GM19467 (cell line): ENCODE measurements at regions not wholly inside any gene's neighbourhood (a gene's known extent, or its start where the extent isn't known, plus 50 kb on each side); places are given as distances from the start of the nearest gene placed in this dataset.

ENCODE experiments used
- ATAC-seq: cut with Tn5 transposase; IDR thresholded peaks from one replicate; pipeline ENCODE4 v1.9.1; 2021; ENCODE audit warnings: mild to moderate bottlenecking, moderate library complexity; ENCODE audit not compliant: unreplicated experiment

DNA sequence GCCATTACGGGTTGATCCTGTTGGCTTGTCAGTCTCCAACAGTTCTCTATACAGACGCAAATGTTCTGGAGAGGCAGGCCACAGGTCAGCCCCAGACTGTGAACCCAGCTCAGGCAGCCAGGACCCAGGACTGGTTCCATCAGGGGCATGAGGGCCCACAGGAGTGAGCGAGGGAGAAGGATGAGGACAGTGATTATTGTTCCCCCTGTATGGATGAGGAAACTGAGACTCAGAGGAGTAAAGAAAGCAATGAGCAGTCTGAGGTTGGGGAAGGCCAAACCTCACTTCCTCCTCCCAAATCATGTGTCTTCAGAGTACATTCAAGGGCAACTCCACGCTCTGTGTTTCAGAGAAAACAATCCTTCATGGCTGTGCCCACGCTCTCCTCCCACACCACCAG is 121.9 kb downstream of the RPLP1 start:
- no peak for ATAC-seq

DNA sequence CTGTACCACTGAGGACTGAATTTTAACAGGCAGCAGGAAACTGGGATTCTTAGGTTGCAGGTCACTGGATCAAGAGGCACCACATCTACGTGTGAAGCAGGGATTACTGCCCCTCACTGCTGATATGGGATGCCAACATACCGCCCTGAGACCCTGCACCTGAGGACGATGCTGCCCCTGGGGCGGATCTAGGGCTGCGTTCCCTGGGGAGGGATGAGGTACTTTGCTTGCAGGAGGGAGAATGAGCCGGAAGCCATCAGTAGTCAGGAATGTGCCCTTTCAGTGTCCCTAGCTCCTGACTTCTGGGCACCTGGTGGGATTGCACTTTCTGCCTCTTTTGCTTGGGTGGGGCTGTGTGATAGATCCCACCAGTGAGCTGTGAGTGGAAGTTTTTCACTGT is 122.8 kb downstream of the RPLP1 start:
- ATAC-seq = no peak

DNA sequence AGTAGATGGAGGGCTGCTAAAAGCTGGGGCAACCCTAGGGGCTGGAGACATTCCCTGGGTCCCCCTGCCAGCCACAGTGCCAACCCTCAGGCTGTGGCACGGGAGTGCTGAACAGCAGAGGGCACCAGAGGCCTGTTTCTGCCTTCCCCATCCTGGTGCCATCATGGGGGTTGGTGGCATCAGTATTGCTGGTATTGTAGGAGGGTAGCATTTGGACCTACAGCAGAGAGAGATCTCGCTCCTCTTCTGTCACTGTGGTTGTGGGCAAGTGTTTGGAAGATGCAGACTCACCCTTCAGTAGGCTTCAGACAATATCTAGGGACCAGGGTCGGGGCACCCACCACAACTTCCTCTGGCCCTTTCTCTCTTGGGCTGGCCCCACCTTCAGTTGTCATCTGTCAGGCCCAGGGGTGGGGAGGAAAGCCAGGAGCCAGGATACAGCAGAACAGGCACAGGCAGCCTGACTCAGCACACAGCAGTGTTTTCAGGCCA is 123.5 kb downstream of the RPLP1 start:
- no peak for ATAC-seq

DNA sequence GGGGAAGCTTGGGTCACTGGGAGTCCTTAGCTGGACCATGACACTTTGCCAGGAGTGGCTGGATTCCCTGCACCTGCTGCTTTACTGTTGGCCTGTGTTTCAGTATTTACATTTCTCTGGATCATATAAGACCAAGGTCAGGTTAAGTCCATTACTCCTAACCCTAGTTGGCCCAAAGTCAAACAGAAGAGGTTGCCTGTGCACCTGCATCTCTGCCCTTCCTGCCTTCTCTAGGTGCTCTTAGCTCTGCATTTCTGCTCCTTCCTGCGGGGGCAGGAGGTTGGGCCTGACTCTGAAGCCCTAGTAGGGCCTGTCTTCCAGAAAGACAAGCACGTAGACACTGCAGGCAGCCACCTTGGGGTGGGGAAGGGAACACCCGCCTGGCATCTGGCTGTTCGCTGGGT is 124.3 kb downstream of the RPLP1 start:
- ATAC-seq = no peak

DNA sequence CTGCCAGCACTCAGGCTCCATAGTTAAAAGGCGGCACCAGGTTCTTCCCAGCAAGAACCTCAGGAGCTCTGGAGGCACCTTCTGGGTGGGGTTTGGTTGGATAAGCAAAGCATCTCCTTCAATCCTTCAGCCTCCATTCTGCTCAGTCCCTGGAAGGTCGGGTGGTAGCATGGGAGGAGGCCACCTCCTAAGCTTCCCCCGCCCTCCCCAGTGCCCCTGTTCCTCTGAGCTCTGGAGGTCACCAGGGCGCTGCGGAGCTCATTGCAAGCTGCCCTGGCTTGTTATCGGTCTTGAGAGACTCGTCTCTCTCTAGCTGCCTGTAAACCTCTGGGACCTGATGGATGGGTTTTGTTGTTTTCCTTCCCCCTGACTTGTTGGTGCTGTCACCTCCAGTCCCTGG is 124.8 kb downstream of the RPLP1 start:
- ATAC-seq = no peak

DNA sequence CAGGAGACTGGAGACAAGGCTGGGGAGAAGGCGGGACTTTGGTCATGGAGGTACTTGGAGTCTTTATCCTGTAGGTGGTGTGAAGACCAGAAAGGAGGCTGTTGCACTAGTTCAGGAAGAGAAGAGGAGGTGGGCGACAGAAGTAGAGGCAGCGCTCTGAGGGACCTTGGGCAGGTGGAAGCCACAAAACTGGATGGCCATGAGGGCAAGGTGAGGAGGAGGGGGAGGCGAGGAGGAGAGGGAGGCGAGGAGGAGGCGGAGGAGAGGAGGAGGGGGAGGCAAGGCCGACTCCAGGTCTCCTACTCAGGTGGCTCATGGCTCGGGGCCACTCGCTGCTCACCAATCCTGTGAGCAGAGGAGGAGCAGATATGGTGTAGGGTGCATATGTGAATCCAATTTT is 125.6 kb downstream of the RPLP1 start:
- ATAC-seq = no peak

DNA sequence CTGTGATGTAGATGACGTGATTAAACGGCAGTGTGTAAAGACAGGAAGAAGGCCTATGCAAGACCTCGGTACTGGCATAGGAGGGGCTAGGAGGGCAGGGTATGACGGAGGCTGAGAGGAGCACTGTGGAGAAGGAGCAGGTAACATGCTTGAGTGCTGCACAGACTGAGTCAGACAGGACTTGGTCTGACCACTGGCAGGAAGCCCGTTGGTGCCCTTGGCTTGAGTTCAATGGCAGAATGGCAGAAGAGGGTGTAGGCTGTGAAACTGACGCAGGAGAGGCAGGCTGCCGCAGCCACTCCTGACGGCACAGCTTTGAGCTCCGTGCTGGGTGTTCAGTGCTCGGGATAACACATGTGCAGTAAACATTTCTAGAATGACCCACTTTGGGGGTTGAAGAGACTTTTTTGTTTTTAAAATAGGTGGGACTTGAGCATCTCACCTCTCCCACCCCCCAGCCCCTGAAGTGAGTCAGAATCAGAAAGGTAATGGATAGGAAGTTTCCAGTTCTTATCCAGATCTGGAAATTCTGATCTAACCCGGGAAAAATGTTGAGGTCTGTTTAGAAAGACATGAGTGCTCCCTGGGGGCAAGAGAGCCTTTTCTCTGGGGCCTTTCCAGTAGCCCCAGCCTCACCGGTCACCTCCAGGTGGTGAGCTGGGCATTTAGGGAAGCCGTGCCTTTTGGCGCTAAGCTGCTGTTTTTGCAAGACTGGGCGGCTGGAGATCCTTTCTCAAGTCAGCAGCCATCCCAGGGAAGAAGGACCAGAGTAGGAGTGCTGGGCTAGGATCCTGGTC is 126.4 kb downstream of the RPLP1 start:
- no peak for ATAC-seq

DNA sequence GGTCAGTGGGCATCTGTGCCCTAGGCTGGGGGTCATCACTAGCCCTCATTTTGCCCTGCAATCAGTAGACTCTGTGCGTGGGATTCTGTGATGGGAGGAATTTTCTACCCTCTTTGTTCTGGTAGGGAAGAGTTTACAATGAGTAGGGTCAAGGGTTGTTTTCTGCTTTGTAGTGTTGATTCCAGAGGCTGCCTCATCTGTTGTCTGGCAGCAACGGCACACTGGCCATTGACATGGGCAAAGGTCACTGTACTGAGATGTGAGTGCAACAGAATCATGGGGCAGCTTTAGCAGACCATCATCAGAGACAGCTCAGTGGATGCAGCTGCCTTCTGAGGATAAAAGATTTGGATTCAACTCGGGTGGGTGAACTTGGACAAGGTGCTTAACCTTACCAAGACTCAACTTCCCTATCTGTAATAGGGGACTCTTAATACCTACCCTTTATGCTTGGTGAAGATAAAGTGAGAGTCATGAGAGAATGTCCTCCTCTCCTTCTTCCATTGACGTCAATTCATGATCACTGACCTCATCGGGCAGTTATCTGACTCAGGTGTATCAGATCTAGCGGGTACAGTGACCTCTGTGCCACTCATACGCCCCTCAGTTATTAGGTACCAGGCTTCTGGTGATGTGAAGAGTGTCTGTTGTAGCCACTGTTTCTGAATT is 127.5 kb downstream of the RPLP1 start:
- no peak for ATAC-seq

DNA sequence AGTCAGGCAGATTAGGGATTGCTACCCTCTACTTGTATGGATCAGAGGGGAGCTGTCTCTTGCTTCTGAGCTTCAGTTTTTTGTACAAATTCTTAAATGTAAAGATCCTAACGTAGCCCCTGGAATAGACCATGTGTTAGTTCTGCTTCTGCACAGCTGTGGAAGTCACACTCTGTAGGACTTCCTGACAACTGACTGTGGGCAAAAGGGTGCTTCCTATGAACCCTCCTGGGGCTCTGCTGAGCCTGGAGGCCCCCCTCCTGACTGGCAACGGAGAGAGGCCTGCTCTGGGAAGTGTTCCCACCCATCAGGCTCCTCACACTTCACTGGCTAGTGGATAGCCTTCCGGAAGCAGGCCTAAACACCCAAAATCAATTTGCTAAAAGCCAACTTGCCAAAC is 131.0 kb downstream of the RPLP1 start:
- no peak for ATAC-seq

DNA sequence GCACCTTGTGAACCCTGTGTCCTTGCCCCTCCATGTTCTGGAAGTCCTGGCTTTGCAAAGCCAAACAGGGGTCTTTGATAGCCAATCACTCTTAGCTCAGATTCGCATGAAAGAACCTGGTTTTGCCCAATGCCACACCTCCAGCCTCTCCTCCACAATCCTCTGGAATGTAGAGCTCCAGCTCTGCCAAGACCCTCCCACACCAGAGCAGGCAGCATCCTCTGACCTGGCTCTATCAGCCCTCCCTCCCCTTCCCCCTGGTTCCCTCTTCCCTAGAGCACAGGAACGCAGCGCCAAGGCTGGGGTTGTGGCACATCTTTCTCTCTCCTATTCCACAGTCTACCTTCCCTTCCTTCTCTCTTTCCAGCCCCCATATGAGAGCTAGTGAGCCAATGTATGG is 133.3 kb downstream of the RPLP1 start:
- no peak for ATAC-seq

DNA sequence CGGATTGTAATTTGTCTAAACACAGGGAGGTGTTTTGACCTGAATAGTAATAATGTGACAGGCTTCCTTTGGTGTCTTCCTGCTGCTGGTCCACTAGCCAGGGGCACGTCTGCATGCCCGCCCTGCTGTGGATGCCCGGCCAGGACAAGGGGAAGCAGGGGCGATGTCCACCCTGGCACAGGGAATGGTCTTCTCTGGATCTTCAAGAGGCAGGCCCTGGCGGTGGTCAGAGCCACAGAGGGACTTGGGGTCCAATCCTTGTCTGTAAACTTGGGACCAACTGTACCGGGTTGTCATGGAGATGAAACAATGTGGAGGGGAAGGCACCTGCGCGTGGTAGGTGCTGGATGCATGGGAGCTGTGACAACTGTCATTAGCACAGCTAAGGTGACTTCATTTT is 134.1 kb downstream of the RPLP1 start:
- ATAC-seq = no peak

DNA sequence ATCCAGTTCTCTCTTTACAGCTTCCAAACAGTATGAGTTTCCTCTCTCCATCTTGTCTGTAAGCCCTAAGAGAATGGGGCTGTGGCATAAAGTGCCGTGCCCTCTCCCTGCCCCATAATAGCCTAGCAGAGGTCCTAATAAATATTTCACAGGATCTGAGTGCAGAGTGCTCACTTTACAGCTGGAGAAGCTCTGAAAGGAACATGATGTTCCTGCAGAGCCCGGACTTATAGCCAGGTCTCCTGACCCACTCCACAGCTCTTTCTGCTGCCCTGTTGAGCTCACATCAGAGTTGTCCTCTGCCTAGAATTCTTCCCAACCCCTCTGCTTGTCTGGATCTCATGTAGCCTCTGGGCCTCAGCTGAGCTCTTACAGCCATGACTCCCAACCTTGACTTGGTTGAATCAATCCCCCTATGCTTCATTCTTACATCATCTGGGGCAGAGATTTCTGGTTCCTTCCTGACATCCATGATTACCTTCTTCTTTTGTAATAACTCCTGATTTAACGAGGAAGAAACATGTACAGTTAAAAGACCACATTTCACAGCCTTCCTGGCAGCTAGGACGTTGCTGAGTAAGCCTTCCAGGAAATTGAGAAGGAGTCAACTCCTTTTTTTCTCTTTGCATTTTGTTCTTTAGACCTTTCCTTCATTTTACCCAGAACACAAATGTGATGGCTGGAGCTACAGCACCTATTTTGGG is 135.3 kb downstream of the RPLP1 start:
- ATAC-seq = no peak

DNA sequence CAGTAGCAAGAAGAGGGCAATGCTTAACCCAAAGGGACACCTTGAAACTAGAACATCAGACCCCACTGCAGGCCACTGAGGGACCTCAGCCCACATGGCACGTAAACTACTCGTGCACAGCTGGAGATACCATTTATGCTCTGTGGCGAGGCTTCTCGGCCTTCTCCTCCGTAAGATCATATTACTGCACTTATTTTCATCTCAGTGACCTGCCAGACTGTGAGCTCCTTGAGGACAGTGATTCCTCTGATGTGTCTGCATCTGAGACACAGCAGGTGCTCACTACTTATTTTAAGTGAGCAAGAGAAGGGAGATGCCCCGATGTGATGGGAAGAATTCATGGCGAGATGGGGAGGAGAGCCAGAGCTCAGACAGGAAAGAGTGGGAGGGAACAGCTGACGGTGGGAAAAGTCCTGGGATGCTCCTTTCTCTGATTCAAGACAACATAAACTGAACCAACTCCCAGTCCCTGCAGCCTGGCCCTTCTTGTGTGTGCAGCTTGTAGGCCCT is 137.6 kb downstream of the RPLP1 start:
- ATAC-seq = no peak

DNA sequence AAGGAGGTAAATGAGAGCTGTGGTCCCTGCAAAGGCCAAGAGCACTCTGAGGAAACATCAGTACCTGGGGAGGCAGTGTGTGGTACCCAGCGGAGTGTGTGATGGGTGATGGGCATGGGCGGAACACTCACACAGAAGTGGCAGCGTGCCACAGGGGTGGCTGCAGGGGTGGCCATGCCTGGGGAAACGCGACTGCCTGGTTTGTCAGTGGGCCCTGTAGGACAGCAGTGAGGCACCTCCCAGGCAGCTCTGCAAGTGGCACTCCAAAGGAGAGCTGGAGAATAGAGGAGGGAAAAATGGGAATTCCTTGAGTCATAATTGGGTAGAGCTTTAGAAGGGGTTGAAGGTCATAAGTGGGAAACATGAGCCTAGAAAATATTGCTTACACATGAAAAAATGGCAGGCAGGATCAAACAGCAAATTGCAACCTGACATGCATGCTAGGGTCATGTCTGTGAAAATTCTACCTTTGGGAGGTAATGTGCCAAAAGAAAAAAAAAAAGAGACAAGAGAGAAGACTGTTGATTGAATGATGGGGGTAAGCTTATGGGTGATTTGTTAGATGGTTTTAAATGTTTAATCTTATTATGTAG is 138.4 kb downstream of the RPLP1 start:
- no peak for ATAC-seq

DNA sequence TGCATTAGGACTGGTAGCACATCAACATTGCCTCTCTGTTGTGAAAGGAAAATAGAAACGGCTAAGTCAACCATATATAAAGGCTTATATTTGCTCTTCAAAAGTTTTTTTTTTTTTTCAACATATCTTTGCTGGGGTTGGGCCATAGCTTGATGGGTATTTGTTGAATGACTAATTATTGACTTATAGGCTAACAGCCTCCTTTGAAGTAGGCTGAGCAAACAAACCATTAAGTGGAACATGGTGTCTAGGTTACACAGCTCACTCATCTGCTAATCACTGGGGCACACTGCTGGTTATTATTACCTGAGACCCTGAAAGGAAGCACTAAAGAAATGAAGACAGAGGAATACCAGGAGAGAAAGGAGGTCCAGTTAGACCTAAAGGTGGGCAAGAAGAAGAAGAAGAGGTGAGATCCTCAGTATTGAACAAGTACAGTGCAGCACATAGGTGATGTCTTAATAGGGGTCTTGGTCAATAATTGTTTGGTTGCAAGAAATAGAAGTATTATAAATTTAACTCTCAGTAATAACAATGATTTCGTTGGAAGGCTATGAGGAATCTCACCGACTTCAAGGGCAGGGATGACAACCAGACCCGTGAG is 139.4 kb downstream of the RPLP1 start:
- no peak for ATAC-seq

DNA sequence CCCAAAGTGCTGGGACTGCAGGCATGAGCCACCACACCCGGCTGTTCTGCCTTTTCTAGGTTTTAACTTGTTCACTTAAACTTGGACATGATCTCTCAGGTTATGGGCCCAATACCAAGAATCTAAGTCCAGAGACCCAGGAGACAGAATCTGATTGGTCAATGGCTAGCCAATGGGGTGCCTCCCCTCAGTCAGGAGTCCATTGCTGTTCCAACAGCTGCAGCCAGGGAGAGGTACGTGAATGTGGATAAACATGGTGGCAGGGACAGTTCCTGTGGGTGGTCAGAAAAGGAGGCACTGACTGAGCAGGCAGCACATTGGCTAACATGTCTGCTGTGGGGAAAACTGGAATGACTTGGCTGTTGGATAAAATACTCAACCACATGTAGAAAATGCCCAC is 140.3 kb downstream of the RPLP1 start:
- no peak for ATAC-seq

DNA sequence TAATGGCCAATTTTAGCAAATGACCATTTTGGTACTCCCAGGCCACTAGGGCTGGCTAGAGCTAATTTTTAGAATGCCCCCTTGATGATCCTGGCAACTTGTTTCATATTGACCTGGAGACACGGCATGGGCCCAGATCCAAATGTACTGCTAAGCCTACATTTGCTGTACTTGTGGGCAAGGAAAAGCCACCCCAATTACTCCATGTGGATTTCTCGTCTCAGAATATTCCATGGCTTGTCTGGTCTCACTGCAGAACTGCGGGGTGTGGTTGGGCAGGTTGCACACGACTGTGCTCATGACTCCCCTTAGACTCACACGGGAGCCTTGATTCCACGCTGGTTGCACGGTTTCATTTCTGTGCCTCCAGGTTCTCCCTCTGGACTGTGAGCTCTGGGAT is 140.9 kb downstream of the RPLP1 start:
- no peak for ATAC-seq

DNA sequence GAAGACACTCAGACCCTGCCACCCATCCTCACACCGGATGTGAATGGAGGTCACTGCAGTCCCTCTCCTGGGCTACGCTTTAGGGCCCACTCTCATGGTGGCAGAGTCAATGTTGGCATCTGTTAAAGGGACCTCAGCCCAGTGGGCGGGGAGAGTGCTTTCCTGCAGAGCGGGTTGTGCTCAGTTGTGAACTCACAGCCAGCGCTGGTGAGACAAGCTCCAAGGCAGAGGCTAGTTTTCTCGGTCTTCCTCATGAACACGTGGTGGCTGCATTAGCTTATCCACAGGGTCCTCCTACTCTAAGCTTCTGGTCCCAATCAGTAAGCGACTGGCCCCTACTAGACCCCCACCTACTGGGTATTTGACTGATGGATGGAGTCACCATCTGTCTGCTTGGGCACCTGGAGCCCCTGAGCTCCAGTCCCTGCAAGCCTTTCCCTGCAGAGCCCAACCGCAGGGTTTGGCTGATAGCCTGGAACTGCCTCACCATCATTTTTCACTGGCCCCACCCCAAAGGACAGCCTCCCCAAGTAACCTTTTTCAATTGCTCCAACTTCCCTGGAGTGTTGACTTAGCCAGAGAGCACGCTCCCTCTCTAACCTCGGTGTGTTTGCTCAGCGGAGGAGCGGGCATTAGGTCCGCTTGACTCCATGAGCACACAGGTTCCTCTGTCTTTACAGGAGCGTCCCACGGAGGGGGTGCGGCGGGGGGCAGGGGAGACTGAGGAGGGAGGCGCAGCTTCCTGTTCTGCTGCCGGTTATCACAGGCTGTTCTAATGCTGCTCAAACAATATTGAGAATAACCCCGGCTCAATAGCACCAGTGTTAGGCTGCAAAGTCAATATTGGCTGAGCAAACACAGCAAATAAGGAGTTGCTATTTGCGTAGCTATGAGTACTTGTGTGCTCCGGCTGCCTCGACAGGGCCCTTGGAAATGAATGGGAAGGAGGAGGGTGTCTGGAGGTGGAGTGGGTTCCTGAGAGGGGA is 141.7 kb downstream of the RPLP1 start:
- ATAC-seq = no peak

DNA sequence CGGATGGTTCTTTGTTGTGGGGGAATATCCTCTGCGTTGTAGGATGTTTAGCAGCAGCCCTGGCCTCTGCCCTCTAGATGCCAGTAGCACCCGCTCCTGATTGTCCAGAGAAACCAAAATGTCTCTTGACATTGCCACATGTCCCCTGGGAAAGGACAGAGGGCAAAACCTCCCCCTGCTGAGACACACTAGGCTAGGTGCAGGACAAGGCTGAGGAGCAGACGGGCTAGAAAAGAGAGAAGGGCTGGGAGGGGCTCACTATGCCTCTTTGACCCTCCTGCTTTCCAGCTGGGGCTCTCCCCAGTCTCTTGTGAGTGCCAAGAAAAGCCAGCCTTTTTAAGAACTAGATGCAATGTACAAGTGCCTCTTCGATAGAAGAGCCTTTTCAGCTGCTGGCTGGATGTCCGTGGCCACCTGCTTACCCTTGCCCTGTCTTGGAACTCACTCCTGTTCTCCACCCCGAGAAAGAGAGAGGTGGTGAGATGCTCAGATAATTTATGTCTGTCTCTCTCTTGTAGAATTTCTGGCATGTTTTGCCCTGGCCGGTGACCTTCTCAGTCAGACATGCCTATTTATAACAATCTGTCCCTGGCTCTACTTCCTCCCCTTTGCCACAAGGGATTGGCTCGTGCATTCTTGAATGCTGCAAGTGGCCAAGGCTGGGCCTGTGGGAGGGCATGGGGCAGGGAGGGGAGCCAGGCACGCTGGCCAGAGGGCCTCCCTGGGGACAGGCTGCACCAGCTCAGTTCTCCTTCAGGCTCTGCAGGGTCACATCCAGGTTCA is 142.6 kb downstream of the RPLP1 start:
- ATAC-seq = no peak
